Fibroblast of skin of back (primary cell): ENCODE measurements at regions not wholly inside any gene's neighbourhood (a gene's known extent, or its start where the extent isn't known, plus 50 kb on each side); places are given as distances from the start of the nearest gene placed in this dataset.

Experiments
- DNase-seq: peaks from one replicate; pipeline ENCODE4 v3.0.0-alpha.2; 2013

- peak; percentile 67 for DNase-seq
Observed at GRCh38 chrX:39725928-39726619, 371.7 kb downstream of the BCOR start.

DNA sequence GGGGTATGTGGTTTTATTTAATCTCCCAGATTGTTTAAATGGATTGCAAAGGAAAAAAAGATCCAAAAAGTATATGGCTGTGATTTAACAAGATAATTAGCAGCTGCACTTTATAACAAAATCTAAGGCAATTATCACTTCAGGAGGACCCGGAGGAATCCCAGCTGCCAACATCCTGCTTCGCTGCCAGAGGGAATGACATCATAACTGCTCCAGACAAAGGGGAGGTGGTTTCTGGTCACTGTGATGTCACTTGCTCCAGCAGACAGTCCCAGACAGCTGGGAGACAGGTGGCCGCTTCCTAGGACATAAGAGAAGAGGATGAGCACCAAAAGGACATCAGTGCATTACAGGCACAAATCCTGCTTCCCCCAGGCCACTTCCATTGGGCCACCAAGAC is 371.0 kb downstream of the BCOR start:
- peak; percentile 44 for DNase-seq

- DNase-seq: no peak
Observed at GRCh38 chrX:39728025-39728424, 369.7 kb downstream of the BCOR start.

DNA sequence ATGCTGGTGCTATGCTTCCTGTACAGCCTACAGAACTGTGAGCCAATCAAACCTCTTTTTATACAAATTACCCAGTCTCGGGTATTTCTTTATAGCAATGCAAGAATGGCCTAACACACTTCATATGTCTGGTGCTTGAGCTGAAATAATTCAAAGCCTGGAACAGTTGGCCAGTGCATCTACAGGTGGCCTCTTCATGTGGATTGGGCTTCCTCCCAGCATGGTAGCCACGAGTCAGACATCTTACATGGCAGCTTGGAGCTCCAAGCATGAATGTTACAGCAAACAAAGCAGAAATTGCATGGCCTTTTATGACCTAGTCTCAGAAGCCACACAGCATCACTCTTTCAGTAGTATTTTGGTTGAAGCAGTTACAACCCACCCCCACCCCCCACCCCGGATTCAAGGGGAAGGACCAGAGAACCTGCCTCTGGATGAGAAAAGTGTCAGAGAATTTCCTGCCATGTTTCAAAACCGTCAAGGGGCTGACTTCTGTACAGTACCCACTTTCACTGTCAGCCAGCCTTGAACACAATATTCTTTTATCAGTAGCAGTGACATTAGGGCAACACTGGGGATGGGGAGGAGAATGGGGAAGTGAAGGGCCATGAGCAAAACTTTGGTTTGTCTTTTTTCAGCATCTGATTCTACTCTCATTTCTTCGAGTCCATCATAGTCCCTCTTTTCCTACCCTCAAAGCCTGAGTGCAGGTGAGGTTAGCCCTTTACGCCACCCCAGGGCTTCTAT is 368.7 kb downstream of the BCOR start:
- no peak for DNase-seq

GRCh38 chrX:39729981-39730661 is 367.6 kb downstream of the BCOR start:
- DNase-seq: peak; percentile 30

DNA sequence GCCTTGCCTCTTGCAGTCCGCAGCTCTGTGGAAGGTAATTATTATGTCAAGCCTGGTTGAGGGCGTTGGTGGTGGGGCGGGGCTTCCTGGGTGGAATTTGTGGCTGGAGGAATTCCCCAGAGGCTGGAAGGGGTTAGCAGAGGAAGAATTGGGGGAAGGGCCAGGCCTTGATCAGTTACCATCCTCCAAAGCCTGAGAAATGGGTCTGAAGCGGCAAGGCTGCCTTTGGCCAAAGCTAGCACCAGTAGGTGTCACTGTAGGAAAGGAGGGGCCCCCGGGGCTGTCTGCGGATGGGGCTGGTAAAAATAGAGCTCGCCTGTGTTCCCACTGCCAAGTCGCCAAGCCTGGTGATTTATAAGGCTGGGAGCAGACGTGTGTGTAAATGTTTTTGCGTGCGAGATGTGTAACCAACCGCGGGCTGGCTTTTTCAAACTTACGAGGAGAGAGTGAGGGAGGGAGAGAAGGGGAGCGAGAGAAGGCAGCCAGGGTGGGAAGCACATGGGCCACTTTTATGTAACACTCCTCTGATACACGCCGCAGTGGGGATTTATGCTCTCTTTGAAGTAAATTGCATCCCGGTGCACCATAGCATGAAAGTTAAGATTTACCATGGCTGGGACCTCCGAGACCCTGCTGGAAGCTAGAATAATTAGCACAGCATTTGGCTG is 367.0 kb downstream of the BCOR start:
- DNase-seq: peak; percentile 79

DNA sequence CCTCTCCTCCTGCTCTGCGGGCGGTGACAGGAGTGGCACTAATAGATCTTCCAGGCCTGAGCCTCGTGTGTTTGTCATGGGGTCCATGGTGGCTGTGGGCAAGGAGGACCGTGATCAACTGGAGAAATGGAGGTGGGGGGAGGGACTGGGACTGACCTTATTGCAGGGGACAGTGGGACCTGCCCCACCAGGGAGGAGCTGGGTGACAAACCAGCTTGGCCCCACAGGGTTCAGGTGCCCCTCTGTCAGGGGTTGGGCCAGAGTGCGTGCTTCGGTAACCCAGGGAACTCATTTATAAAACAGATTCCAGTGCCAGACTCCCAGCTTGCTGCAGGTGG is 366.5 kb downstream of the BCOR start:
- no peak for DNase-seq

DNA sequence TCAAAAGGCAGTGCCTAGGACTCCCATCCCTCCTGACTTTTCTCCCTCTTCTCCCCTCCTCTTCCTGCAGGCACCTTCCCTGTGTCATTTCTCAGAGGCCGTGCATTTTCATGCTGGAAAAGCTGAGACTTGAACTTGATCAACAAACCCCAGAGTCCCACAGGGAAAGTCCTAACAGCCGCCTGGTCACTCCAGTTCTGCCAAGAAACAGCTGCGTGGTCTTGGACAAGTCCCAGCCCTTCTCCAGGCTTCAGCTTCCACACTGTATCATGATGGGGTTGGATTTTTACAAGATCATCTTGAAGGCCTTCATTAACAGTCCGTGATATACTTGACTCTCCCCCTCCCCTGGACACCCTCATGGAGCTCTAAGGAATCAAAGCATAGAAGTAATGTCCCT is 366.0 kb downstream of the BCOR start:
- DNase-seq: no peak

GRCh38 chrX:39733745-39734144 is 364.0 kb downstream of the BCOR start:
- no peak for DNase-seq

- DNase-seq: no peak
Observed at GRCh38 chrX:39734174-39734776, 363.5 kb downstream of the BCOR start.

DNA sequence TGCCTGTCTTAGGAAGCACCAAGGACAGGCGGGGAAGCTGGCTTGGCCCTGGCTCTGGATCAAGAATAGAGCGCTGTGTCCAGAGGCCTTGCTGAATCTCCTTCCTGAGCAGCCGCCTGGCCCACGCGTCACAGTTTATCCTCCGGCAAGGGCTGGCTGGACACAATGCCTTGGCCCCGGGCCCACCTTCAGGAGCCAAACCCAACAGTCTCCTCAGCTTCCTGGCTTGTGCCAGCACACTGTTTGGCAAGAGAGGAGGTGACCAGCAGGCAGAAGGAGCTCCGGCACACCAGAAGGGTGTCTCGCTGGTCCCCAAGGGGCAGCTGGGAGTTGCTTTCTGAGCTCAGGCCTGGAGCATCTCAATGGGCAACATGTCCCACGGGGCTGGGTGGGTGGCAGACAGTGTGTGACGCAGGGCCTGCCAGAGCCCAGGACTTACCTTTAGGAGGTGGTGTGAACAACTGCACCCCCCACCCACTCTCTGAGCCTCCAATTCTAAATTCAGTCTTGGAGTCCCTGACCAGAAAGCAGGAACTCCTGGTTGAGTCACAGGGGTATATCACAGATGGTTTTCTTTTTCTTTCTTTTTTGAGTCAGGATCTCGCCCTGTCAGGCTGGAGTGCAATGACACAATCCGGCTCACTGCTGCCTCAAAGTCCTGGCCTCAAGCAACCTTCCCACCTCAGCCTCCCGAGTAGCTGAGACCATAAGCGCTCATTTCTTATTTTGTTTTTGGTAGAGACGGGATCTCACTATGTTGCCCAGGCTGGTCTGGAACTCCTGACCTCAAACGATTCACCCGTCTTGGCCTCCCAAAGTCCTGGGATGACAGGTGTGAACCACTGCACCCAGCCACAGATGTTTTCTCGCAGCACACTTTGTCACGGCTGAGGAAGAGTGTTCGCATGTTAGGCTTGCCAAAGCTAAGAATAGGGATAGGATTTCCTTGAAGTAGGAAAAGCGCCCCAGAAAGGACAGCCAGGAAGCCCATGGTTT is 361.2 kb downstream of the BCOR start:
- peak; percentile 71 for DNase-seq

DNA sequence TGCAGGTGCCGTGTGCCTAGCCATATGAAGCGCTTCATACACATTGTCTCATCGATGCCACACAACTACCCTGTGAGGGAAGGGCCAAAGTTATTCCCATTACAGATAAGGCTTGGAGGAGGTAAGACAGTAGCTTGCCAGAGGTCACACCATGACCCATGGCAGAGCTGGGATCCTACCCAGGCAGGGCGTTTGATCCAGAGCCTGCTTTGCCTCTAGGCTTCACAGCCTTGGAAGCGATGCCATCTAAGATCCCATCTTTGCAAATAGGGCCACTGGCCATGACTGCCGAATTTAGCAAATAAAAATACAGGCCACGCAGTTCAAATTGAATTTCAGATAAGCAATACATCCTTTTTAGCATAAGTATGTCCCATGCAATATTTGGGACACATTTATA is 358.2 kb downstream of the BCOR start:
- no peak for DNase-seq

DNA sequence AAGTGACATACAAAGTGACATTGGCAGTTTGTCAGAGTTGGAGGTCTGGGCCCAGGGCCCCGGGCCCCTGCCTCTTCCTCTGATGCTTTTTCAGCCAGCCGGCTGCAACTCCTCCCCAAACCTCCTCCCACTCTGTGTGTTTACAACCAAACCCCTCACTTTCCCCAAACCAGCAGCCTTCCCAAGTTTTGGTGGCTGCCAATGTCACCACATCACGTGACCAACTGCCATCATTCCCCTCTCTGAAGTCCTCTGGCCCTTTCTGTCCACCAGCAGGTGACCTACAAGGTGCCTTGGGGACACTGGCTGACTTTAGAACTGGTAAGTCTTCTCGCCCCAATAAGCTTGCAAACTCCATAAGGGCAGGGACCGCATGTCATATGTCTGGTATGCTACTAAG is 357.7 kb downstream of the BCOR start:
- DNase-seq: no peak

GRCh38 chrX:39741904-39742303 is 355.9 kb downstream of the BCOR start:
- DNase-seq: no peak

GRCh38 chrX:39745818-39746217 is 351.9 kb downstream of the BCOR start:
- DNase-seq: no peak

DNA sequence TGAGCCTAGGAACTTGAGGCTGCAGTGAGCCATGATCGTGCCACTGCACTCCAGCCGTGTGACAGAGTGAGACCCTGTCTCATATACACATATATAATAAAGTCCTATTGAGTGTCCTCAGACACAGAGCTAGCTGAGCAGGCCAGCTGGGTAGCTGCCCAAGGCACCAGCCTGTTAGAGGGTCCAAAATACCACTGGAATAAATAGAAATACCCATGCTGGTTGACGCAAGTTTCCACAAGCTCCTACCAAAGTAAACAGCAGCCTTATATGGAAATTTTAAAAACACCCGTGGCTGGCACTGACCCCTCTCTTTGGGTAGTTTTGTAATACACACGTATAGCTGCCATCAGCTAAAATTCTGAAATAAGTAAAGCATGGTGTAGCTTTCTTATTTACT is 348.6 kb downstream of the BCOR start:
- no peak for DNase-seq

GRCh38 chrX:39749728-39750127 is 348.0 kb downstream of the BCOR start:
- no peak for DNase-seq

DNA sequence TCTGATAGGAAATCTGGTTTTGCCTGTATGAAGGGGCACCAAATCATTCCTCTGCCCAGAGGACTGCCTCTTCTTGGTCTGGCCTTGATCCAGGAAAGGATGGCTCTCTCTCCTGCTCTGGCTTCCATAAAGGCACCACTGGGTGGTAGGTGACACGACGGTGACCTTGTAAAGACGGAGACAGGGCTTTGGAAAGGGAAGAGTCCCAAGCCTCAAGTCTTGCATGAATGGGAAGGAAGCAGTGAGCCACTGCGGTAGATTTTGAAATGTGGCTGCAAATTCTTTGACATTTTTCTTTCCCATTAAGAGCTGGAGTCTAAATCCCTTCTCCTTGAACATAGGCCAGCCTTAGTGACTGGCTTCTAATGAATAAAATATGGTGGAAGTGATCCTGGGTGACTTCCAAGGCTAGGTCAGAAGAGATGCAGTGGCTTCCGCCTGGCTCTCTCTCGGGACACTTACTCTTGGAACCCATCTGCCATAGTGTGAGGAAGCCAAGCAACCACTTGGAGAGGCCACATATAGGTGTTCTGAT is 347.4 kb downstream of the BCOR start:
- no peak for DNase-seq

DNA sequence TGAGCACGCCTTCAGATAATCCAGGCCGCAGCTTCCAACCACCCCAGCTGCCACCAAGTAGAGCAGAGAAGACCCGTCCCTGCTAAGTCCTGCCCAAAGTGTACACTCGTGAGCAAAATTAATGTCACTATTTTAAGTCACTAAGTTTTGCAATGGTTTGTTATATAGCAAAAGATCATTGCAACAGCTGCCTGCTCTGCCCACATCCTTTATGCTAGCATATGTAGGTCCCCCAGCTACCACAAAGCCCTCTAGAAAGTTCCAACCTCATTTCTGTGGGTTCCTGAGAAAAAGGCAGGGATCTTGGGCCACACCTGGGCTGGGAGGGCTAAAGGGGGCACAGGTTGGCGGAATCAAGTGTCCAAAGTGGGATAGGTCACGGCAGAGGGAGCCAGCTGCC is 346.9 kb downstream of the BCOR start:
- no peak for DNase-seq

DNA sequence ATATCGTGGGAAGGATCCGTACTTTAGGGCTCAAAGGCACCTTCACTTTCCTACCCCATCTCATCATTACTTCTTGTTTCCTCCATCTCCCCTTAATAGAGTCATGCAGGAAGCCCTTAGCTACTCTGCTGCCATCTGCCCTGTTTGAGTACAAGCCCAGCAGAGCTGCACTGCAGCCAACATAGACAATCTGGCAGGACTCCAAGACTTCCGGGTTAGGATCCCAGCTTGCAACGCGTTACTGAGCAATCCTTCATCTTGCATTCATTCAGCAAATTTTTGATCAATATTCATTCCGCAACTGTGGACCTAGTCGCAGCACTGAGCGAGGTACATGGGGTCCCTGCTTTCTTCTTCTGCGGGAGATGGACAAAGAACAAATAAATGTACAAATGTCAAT is 344.9 kb downstream of the BCOR start:
- DNase-seq: peak; percentile 31

- peak; percentile 47 for DNase-seq
Observed at GRCh38 chrX:39753293-39753996, 344.3 kb downstream of the BCOR start.
